Hematopoietic multipotent progenitor cell treated with erythropoietin and hydrocortisone succinate and interleukin-3 and kit ligand, for 4 days (in vitro differentiated cells): ENCODE measurements at regions not wholly inside any gene's neighbourhood (a gene's known extent, or its start where the extent isn't known, plus 50 kb on each side); places are given as distances from the start of the nearest gene placed in this dataset.
"Not testable (repeated sequence)": the region's sequence is repeated elsewhere in the genome, so short reads cannot be mapped to it uniquely, and the experiment has no call there.

Experiments
- DNase-seq: peaks from one replicate; pipeline ENCODE4 v3.0.0-alpha.2; 2015

DNA sequence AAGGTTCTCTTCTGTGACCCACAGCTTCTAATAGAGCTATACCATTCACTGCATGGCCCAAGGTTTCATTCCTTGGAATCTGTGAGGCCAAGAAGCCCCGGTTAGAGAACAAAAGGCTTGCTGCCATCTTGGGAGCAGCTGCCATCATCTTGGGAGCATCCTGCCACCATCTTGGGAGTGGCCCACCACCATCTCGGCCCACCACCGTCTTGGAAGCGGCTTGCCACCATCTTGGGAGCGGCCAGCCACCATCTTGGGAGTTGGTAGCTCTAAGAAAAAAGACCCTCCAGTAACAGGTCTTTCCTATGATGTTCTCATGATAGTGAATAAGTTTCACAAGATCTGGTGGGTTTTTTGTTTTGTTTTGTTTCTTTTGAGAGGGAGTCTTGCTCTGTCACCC lies 703.9 kb upstream of the ANO3 start:
- no peak for DNase-seq

DNA sequence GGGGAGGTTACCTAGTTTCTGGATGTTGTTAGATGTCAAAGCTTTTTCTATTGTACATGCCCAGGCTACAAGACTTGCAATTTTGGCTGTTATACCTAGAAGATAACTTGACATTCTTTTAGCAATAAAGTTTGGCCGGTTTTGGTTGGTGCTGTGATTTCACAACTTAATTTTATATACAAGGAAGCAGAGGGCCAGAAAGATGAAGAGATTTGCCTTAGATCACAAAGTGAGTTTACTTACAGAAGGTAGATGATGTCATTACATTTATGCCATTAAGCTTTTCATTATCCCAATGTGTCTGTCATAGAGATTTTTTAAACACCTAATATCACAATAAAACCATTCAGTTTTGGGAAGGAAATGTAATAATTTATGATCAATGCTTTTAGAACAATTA lies 698.7 kb upstream of the ANO3 start:
- no peak for DNase-seq

DNA sequence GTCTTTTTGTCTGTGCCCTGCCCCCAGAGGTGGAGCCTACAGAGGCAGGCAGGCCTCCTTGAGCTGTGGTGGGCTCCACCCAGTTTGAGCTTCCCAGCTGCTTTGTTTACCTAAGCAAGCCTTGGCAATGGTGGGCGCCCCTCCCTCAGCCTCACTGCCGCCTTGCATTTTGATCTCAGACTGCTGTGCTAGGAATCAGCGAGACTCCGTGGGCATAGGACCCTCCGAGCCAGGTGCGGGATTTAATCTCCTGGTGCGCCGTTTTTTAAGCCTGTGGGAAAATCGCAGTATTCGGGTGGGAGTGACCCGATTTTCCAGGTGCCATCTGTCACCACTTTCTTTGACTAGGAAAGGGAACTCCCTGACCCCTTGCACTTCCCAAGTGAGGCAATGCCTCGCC lies 682.7 kb upstream of the ANO3 start:
- not testable (repeated sequence) for DNase-seq

DNA sequence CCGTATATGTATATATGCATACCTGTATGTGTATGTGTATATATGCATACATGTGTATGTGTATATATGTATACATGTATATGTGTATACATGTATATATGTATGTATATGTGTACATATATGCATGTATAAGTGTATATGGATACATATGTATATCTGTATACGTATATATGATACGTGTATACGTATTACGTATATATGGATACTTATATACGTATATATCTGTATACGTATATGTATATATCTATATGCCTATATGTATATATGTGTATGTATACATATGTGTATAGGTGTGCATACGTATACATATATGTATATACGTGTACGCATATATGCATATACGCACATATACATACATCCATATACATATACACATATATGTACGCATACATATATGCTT lies 681.6 kb upstream of the ANO3 start:
- DNase-seq: no peak

DNA sequence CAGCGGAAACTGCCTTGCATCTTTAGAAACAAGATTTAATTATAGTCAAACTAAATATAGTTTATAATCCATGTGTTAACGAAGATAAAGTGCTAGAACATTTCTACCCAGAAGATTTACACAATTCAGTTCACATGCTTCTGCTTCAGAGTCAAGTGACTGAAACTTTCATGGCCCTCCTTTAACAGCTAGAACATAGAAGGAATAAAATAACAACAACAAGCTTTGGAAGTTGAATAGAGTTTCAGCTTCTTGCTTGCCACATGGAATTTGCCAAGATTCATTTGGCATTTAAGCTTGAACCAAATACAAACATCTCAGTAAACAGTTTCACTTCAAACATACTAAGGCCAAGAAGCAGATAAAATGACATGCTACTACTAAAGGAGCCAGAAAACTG lies 676.3 kb upstream of the ANO3 start:
- no peak for DNase-seq

DNA sequence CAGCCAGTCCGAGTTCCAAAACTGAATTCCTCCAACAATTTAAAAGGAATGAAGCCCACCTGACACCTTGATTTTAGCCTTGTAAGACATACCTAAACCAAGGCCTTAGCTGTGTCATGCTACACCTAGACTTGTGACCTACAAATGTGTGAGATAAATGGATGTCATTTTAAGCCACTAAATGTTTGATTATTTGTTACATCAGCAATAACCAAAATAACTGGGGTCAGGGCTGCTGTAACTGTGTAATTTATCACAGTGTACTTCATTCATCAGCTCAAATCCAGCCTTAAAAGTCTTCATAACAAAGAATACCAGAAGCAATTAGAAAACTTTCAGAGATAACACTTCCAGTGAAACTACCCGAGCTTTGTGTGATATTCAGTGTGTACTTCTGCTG lies 673.0 kb upstream of the ANO3 start:
- DNase-seq: no peak

DNA sequence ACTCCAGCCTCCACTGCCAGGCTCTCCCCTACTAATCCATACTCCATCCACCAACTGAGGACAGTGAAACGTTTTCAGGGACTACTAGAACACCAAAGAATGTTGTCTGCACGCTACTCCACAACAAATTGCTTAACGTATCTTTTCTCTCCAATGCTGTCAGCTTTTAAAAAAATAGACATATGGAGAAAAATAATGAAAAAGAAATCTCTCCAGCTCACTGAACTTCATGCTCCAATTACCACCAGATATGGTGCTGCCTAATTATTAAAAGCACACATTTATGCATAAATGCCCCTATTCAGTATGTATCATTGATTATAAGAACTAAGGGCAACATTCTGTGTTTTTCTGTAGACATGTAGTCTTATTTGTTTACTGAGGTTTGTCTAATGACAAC lies 672.2 kb upstream of the ANO3 start:
- no peak for DNase-seq

DNA sequence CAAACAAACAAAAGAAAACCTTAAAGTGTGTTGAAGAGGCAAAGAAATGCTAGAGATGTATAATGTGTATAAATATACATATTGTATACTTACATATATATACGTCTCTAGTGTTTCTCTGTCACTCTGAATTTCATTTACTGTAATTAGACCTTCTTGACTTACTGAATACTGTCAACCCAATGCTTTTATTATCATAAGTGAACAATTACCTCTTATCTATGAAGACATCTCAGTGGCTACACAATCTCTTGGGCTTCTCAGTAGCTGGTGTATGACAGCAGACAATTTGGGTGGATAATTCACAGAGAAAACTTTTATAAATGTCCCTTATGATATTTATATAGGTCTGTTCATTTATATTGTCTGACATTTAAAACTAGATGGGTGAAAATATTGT lies 664.1 kb upstream of the ANO3 start:
- no peak for DNase-seq

DNA sequence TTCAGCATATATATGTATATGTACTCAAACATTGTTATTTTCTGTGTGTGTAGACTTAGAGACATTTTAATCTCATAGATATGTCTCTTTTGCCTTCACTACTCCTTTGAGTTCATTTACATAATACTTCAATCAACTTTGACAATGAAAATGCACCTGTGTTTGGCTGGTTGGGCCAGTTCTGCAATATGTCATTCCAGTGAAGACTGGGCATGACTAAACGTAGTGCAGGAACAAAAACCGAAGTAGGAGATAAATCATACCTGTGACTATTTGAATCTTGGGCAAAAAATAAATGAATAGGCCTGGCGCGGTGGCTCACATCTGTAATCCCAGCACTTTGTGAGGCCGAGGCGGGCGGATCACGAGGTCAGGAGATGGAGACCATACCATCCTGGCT lies 640.0 kb upstream of the ANO3 start:
- DNase-seq: no peak

DNA sequence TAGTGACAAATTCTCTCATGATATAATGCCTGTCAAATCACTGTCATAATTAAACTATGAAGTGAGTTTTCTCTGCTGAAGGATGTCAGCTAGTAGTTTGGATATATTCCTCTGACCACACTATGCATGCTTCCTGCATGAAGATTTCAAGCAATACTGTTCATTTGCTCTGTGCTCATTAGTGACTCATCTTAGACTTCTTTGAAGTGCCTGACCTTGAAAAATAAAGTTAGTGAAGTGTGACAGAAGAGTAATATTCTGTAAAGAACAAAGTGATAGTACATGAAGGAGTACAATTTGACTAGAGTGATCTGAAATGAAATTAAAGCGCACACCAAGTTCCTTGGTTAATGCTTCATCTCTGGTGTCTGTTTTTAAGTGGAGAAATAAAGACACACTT lies 629.5 kb upstream of the ANO3 start:
- no peak for DNase-seq

DNA sequence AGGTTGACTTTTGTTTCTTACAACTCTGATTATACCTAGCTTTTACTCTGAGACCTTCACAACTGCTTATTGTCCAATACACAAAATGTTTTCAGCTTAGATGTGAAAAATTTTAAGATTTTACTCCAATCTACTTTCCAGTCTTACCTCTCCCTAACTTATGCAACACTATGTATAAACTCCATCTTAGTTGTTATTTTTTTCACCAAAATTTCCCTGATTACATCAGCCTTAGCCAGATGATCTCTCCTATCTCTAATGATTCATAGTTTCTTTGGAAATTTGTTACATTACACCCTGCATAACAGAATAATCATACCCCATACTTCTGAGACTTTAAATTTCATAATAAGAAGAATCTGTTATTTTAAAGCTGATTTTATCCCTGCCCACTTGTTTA lies 621.0 kb upstream of the ANO3 start:
- no peak for DNase-seq

DNA sequence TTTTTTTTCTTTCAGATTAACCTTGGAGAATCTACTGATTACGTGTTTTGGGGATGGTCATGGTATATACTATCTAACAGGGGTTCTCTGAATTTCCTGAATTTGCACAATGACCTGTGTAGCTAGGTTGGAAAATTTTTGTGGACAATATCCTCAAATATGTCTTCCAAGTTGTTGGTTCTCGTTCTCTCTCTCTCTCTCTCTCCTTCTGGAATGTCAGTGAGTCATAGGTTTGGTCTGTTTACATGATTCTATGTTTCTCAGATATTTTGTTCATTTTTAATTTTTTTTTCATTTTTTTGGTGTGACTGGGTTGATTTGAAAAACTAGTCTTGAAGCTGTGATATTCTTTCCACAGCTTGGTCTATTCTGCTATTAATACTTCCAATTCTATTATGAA lies 604.0 kb upstream of the ANO3 start:
- DNase-seq: no peak

DNA sequence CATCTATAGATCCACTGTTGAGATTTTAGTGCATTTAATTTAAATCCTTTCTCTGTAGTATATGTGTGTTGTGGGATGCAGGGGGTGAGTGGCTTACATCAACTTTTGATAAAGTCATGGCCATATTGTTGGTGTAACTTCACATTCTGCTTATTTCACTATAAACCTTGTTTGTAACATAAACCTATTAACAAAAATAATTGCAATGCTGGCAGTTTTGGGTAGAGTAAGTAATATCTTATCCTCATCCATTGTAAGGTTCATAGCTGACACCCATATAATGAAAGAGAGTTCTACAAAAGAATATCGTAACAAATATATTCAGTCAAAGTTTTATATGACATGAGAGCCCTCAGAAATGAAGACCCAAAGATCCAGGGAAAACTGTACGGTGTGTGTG lies 601.7 kb upstream of the ANO3 start:
- DNase-seq: no peak

DNA sequence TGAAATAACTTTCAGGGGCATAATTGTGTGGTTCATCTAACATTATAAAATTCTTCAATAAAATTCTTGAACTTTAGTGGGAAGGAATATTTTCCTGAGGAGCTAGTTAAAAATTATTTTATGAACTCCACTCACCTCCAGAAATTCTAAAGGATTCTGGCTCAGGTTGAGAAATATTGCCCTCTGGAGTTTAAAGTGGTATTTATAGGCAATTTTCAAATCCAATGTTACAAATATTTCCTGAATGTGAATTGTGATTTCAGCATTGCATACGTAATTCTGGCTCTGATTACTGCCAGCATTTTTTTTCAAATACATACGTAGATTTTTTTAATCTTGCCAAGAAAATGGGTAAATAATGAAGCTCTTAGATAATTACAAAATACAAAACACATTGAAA lies 598.2 kb upstream of the ANO3 start:
- no peak for DNase-seq

DNA sequence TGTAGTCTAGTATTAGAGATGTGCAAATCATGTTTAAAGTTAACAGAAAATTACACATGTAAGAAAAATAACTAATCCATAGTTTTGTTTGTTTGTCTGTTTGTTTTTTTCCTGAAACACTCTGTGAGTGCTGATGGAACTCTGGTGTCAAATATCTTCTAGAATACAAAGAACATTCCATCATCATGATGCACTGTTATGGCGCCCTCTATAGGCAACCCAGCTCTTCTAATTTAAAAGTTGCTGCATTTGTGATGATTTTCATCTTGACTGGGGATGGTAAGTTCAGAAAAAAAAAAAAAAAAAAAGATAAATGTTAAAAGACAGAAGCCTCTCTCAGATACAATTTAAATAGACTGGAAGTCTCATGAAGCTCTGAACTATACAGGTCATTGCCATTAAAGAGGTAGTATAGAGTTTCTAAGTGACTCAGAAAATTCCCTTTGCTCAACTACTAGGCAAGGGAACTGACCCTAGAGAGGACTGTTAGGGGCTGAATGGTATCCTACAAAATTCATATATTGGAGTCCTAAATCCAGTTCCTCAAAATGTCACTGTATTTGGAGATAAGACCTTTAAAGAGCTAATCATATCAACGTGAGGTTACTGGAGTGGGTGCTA lies 597.2 kb upstream of the ANO3 start:
- peak; percentile 7 for DNase-seq

DNA sequence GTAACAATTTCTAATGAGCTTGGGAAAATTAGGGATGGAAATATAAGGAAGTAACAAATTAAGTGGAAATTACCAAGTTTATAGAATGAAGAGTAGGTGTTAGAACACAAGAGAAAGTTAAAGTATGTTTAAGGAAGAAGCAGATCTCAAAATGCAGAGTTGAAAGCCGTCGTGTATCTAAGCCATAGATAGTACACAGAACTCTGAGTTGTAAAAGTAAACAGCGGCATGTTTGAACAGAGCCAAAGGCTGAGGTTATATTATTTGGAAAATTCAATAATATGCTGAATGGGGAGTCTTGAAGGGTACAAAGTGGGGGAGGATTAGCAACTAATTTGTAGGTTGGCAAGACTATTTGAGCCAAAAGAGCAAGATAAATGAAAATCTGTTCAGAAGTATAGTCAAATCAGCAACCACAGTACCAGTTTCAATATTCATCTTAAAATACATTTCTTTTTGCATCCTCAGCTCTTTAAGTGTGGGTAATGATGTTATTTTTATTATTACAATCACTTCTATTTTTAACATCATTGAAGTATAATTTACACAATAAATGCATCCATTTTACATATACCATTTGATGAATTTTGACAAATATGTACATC lies 594.8 kb upstream of the ANO3 start:
- DNase-seq: no peak

DNA sequence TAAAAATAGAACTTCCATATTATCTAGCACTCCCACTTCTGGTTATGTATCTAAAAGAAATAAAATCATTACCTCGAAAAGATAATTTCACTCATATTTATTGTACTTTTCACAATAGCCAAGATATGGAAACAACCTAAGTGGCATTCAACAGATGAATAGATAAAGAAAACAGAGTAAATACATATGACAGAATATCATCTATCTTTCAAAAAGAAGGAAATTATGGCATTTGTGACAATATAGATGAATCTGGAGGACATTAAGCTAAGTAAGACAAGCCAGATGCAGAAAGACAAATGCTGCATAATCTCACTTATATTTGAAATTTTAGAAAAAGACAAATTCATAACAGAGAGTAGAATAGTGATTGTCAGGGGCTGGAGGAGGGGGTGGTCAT lies 590.0 kb upstream of the ANO3 start:
- no peak for DNase-seq

DNA sequence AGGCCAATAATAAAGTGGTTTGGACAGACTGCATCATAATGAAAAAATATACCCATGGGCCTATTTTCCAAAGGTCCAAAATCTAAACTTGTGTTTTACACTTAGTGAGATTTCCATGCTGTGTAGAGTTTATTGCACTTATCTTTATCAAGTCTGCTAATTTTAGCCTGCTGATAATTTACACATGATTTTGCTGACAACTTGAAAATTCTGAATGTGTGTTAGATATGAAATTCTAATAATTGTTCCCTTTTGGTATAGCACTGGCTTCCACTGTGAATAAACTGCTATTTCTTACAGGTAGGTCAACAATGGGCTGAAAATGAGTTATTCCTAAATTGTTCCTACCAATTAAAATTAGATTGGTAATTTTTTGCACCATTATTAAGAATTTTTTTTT lies 589.1 kb upstream of the ANO3 start:
- no peak for DNase-seq

DNA sequence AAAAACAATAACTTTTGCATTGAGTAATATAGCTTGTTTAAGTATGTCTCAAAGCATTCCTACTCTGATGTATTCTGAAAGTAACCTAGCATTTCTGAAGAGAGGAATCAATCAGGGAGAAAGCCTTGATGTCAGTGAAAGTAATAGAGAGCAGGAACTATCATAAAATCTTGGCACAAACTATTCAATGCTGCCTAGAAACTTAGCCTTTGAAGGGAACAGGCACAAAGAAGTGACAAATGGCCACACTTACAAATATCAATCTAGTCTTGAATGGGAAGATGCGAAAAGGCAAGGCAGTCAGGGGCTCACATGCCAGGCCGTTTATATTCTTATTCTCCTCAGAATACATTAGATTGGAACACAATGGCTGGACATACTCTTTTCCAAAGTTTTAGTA lies 576.5 kb upstream of the ANO3 start:
- DNase-seq: no peak

DNA sequence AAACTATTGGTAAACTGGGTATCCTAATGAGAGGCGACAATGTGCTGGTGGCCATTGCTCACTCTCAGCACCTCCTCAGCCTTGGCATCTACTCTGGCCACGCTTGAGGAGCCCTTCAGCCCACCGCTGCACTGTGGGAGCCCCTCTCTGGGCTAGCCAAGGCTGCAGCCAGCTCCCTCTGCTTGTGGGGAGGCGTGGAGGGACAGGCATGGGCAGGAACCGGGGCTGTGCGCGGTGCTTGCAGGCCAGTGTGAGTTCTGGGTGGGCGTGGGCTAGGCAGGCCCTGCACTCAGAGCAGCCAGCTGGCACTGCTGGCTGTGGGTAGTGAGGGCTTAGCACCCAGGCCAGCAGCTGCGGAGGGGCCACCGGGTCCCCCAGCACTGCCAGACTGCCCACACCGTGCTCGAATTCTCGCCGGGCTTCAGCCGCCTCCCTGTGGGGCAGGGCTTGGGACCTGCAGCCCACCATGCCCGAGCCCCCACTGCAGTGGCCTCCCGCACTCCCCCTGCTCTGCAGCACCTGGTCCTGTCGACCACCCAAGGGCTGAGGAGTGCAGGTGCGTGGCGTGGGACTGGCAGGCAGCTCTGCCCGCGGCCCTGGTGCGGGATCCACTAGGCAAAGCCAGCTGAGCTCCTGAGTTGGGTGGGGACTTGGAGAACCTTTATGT lies 575.9 kb upstream of the ANO3 start:
- DNase-seq: no peak

DNA sequence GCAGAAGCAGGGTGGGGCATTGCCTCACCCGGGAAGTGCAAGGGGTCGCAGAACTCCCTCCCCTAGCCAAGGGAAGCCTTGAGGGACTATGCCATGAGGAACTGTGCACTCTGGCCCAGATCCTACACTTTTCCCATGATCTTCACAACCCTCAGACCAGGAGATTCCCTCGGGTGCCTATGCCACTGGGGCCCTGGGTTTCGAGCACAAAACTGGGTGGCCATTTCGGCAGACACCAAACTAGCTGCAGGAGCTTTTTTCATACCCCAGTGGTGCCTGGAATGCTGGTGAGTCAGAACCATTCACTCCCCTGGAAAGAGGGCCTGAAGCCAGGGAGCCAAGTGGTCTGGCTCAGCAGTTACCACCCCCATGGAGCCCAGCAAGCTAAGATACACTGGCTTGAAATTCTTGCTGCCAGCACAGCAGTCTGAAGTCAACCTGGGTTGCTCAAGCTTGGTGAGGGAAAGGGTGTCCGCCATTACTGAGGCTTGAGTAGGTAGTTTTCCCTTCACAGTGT lies 573.7 kb upstream of the ANO3 start:
- no peak for DNase-seq

DNA sequence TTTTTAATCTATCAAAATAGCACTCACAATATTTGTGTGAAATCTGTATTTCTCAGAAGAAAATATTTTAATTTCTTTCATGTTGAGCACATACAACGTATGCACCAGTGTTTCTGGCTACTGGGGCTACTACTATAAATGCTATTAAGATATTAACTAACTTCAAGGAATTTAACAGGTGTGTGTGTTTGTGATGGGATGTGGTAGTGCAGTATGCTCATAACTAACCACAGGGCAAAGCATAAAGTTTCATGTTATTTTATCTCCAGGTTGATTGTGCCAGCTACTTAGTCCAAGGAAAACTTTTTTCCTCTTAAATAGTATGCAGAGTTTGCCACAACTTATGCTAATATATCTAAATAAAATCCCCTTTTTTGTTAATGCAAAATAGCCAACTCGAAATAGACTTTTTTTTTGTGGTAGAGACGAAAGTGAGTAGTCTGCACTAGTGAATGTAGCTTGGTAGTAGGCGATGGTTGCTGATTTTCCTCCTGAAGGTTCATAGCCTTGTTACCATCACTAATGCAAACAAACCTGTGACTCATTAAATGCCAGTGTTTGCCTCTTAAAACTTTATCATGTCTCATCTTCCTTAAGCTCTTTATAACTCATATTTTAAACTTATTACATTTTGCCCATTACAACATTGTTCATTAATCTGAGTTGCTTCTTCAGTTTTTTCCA lies 565.5 kb upstream of the ANO3 start:
- DNase-seq: no peak

DNA sequence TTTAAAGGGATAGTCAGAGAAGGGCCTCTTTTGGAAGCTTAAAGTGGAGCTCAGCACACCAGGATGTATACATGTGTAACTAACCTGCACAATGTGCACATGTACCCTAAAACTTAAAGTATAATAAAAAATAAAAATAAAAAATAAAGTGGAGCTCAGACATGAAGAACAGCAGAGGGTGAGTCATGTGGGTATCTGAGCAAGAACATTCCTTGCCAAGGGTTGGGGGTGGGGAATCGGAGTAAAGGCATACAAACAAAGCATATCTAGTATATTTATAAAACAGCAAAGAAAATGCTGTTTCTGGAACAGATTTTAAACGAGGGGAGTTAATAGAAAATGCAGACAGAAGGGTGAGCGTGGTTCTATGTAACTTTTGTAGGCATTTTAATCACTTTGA lies 562.6 kb upstream of the ANO3 start:
- DNase-seq: no peak

DNA sequence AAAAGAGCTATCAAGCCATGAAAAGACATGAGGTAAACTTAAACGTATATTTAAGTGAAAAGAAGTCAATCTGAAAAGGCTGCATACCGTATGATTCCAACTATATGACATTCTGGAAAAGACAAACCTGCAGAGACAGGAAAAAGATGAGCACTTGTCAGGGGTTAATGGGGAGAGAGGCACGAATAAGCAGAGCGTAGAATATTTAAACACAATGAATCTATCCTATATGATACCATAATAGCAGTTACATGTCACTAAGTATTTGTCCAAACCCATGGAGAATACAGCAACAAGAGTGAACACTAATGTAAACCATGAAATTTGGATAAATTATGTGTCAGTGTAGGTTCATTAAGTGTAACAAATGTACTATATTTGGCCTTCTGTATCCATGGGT lies 560.3 kb upstream of the ANO3 start:
- DNase-seq: no peak
